ENCODE measurements at regions not wholly inside any gene's neighbourhood (a gene's known extent, or its start where the extent isn't known, plus 50 kb on each side); places are given as distances from the start of the nearest gene placed in this dataset.

- no peak overlapping the region for H3K9ac ChIP-seq
- no peak overlapping the region for H3K4me3 ChIP-seq (ENCODE audit: low read depth, low read length)
- H3K4me2 ChIP-seq (ENCODE audit: low read length), result no peak overlapping the region
- H3K4me1 ChIP-seq, result no peaks in the 10 kb centered on the region
- H3K36me3 ChIP-seq (ENCODE audit: control insufficient read depth, insufficient read depth, low read length), result no peaks in the 10 kb centered on the region
- H2AFZ ChIP-seq, result no peak overlapping the region
- H3K9me3 ChIP-seq (ENCODE audit: control insufficient read depth, low read length), result no peaks in the 10 kb centered on the region
- no peak for TF ChIP-seq CTCF (IDR thresholded peaks at IDR 0.05)
- no peaks in the 10 kb centered on the region for H3K79me2 ChIP-seq
- no peak overlapping the region for H3K27ac ChIP-seq
- H3K27me3 ChIP-seq (ENCODE audit: control insufficient read depth, insufficient read depth, low read length), result no peaks in the 10 kb centered on the region
These were observed 55.1 kb upstream of the GCFC2 start for GRCh38 chr2:75765798-75766197.

DNA sequence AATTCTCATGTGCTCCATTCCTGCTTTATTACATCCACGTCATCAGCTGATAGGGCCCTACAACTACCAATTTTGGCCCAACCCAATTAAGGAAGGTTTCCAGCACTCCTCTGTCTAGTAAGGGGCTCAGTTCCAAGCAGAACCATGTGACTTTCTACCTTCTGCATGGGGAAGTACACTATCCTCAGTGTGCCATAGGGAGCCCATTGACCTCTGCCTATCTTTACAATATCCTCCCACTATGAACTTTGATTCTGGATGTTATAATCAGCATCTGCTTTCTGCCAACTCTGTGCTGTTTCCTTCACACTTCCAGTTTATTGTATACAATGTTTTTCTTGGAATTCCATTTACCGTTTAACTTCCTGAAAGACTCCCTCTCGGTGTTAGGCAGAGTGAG is 53.9 kb upstream of the GCFC2 start:
- Histone ChIP-seq H3K27ac (no peak overlapping the region), H3K4me3 (ENCODE audit: low read depth, low read length) (no peak overlapping the region), H3K27me3 (ENCODE audit: control insufficient read depth, insufficient read depth, low read length) (no peaks in the 10 kb centered on the region), H2AFZ (no peak overlapping the region), H3K9me3 (ENCODE audit: control insufficient read depth, low read length) (no peaks in the 10 kb centered on the region), H3K4me2 (ENCODE audit: low read length) (no peak overlapping the region), H3K4me1 (no peaks in the 10 kb centered on the region), H3K36me3 (ENCODE audit: control insufficient read depth, insufficient read depth, low read length) (no peaks in the 10 kb centered on the region), H3K9ac (no peak overlapping the region), H3K79me2 (no peaks in the 10 kb centered on the region)
- TF ChIP-seq CTCF (IDR thresholded peaks at IDR 0.05), result no peak
